ENCODE measurements at regions not wholly inside any gene's neighbourhood (a gene's known extent, or its start where the extent isn't known, plus 50 kb on each side); places are given as distances from the start of the nearest gene placed in this dataset.
"Not testable (repeated sequence)": the region's sequence is repeated elsewhere in the genome, so short reads cannot be mapped to it uniquely, and the experiment has no call there.

- no peak for ATAC-seq
- Histone ChIP-seq H3K9me3 (no peaks in the 10 kb centered on the region), H3K27ac (no peak overlapping the region), H3K4me1 (no peaks in the 10 kb centered on the region), H3K4me3 (no peak overlapping the region), H3K27me3 (ENCODE audit: low read depth) (no peaks in the 10 kb centered on the region), H3K36me3 (no peaks in the 10 kb centered on the region)
- DNase-seq = no peak
- intact Hi-C loops (cut with DNase I) = no loop called here
- no peak for TF ChIP-seq CTCF (IDR thresholded peaks at IDR 0.05)
These were observed 506.2 kb upstream of the SLC35B3 start for GRCh38 chr6:8941577-8941976.

GRCh38 chr6:8940356-8940755 is 505.0 kb upstream of the SLC35B3 start:
- H3K4me1 ChIP-seq = no peaks in the 10 kb centered on the region

GRCh38 chr6:8939615-8940014 is 504.3 kb upstream of the SLC35B3 start:
- Histone ChIP-seq H3K27me3 (ENCODE audit: low read depth) (no peaks in the 10 kb centered on the region), H3K4me1 (no peaks in the 10 kb centered on the region), H3K36me3 (no peaks in the 10 kb centered on the region), H3K9me3 (no peaks in the 10 kb centered on the region), H3K4me3 (no peak overlapping the region), H3K27ac (no peak overlapping the region)
- no peak for TF ChIP-seq CTCF (IDR thresholded peaks at IDR 0.05)
- ATAC-seq (peak; percentile 33 to 48), DNase-seq (no peak)
- intact Hi-C loops (cut with DNase I) = no loop called here

More at GRCh38 chr6:8940356-8940755, 505.0 kb upstream of the SLC35B3 start:
- DNase-seq = no peak
- H3K36me3 ChIP-seq = no peaks in the 10 kb centered on the region
- no peaks in the 10 kb centered on the region for H3K27me3 ChIP-seq (ENCODE audit: low read depth)
- H3K4me3 ChIP-seq = no peak overlapping the region
- no peak overlapping the region for H3K27ac ChIP-seq
- no peak for TF ChIP-seq CTCF (IDR thresholded peaks at IDR 0.05)
- intact Hi-C loops (cut with DNase I) = no loop called here
- ATAC-seq = no peak
- no peaks in the 10 kb centered on the region for H3K9me3 ChIP-seq

GRCh38 chr6:8934318-8934717 is 499.0 kb upstream of the SLC35B3 start:
- Histone ChIP-seq H3K4me3 (no peak overlapping the region), H3K4me1 (no peaks in the 10 kb centered on the region), H3K27me3 (ENCODE audit: low read depth) (no peaks in the 10 kb centered on the region), H3K27ac (no peak overlapping the region), H3K9me3 (no peaks in the 10 kb centered on the region), H3K36me3 (no peaks in the 10 kb centered on the region)
- ATAC-seq (no peak), DNase-seq (no peak)
- no peak for TF ChIP-seq CTCF (IDR thresholded peaks at IDR 0.05)
- intact Hi-C loops (cut with DNase I) = no loop called here

- no peak overlapping the region for H3K27ac ChIP-seq
- intact Hi-C loops (cut with DNase I) = no loop called here
- no peak for ATAC-seq
- no peaks in the 10 kb centered on the region for H3K9me3 ChIP-seq
- no peak overlapping the region for H3K4me3 ChIP-seq
- H3K4me1 ChIP-seq = no peaks in the 10 kb centered on the region
- TF ChIP-seq CTCF (IDR thresholded peaks at IDR 0.05) = no peak
- DNase-seq = no peak
- no peaks in the 10 kb centered on the region for H3K36me3 ChIP-seq
- H3K27me3 ChIP-seq (ENCODE audit: low read depth) = no peaks in the 10 kb centered on the region
These were observed 494.7 kb upstream of the SLC35B3 start for GRCh38 chr6:8930009-8930408.

GRCh38 chr6:8920244-8920643 is 484.9 kb upstream of the SLC35B3 start:
- DNase-seq; intact Hi-C loops (cut with DNase I); H3K4me3 ChIP-seq; H3K4me1 ChIP-seq; H3K27ac ChIP-seq; H3K36me3 ChIP-seq; ATAC-seq; H3K9me3 ChIP-seq; H3K27me3 ChIP-seq (ENCODE audit: low read depth): not testable (repeated sequence)

Measured in lower lobe of right lung (tissue), 2 donors.